ENCODE measurements at regions not wholly inside any gene's neighbourhood (a gene's known extent, or its start where the extent isn't known, plus 50 kb on each side); places are given as distances from the start of the nearest gene placed in this dataset.
"Not testable (repeated sequence)": the region's sequence is repeated elsewhere in the genome, so short reads cannot be mapped to it uniquely, and the experiment has no call there.

GRCh38 chr21:8377093-8377841 lies 2144.1 kb upstream of the TPTE start:
- not testable (repeated sequence) for TF ChIP-seq CTCF, EP300 (IDR thresholded peaks at IDR 0.05)

Measured in esophagus muscularis mucosa (tissue), 3 donors.